ENCODE measurements at regions not wholly inside any gene's neighbourhood (a gene's known extent, or its start where the extent isn't known, plus 50 kb on each side); places are given as distances from the start of the nearest gene placed in this dataset.

DNA sequence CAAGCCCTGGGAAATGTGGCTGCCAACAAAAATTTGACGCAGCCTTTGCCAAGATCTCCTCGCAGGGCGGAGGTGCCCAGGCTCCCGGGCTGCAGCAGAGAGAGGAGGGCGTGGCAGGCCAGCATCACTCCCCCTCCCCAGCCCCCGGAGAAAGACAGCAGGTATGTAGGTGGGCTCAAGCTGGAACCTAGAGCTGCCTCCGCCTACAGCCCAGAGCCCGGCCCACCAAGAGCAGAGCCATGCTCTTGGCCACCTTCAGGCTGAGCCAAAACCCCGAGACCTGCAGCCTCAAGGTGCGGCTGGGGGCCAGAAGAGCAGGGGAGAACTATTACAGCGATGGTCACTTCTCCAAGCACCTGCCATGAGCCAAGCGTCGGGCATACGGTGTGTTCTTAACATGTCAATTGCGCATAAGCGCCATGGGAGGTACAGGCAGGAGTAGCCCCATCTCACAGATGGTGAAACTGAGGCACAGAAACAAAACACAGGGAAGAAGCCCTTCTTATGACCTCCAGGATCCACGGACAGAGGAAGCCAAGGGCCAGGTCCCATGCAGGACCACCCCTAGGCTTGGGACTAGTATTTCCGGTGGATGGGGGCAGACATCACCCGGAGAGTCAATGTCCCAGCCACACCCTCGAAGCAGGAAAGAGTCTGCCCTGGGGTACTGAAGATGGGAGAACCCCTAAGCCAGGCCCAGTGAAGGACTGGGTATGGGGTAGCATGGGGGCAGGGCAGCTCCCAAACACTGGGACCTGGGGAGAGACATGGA, 109.0 kb downstream of the NCOR2 start:
- no peak for DNase-seq (ENCODE audit: low read depth)

DNA sequence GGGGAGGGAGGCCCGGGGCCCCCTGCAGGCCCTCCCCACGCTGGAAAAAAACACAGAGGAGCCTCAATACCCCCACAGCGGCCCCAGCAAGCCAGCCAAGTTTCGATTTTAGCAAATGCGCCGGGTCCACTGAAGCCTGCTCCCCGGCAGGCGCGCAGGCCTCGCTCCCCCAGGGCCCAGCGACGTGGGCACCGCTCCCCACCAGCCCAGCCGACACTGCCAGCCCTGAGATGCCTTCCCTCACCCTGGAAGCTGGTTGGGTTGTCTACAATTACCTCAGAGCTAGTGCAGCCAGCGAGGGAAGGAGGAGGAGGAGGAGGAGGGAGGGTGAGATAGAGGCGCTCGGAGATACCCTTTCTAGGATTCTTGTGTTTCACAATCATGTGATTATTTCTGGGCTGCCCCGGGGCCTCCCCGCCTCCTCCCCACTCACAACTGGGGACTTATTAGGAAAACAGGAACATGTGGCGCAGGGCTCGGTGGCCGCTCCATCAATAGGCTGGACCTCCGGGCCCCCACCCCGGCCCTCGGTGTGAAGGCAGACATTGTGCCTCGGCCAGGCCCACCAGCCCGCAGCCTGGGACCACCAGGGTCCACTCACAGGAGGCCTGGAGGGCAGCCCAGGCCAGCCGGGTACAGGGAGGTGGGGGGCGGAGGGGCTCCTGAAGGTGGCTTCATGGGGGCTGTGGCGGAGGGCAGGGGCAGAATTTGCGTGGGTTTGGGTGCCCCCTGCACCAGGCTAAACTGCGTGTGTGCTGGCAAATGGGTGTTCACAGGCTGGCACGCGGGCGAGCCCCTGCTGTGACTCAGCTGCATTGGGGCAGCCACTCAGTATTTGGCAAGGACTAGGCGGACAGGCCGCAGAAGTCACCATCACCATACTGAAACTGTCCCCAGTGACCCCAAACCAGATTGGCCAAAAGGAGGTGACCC, 109.9 kb downstream of the NCOR2 start:
- DNase-seq (ENCODE audit: low read depth) = peak; percentile 36

DNA sequence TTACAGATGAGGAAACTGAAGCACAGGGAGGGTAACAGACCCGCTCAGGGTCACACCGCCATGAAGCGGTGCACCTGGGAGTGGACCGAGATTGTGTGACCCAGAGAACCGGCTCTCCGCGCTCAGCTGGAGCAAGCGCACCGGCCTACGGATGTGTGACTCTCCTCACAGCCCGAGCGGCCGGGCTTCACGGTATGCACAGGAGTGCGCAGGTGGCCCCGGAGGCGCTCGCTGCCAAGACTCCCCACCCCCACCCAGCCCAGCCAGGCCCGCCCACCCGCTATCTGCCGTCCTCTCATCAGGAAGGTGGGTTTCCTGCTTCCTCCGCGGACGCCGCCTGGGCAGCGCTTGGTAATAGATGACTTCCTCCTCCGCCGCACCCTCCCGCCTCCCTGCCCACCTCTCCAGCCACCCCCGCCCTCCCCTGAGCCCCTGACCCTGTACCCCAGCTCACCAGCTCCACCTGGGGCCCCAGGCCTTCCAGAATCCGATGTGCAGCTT, 110.7 kb downstream of the NCOR2 start:
- DNase-seq (ENCODE audit: low read depth) = no peak

DNA sequence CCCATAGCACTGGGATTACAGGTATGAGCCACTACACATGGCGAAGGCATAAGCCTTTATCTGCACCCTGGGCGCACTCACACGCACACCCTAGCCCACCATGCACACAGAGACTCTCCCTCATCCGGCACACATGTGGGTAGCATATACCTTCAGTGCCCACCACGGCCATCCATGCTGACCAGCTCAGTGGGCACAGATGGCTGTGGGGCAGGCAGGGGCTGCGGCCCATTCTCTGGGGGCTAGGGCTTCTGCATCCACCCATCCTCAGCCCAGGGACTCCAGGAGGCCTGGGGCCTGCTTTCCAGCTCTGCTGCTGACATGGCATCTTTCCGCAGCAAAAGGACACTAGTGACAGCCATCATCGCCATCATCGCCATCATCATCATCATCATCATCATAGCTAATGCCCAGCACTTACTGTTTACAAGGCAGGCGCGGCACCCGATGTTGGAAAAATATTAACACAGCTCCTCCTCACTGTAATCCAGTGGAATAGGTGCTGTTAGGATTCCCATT, 111.2 kb downstream of the NCOR2 start:
- DNase-seq (ENCODE audit: low read depth) = no peak

DNA sequence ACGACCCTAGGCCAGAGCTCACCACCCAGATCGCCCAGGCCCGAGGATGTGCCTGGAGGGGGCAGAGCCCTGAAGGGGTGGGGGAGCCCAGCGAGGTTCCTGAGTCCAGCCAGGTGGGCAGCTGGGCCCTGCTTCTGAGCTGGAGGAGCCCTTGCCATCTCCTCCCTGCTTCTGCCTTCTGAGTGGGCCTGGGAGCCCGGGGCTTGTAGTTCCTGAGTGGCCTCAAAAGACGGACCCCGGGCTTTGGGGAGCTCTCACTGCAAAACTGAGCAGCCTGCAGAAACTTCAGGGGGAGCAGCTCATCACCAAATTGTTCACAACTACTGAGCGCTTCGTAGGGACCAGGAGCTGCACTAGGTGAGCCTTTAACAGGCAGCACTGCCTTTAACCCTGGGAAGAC, 112.1 kb downstream of the NCOR2 start:
- DNase-seq (ENCODE audit: low read depth) = no peak

DNA sequence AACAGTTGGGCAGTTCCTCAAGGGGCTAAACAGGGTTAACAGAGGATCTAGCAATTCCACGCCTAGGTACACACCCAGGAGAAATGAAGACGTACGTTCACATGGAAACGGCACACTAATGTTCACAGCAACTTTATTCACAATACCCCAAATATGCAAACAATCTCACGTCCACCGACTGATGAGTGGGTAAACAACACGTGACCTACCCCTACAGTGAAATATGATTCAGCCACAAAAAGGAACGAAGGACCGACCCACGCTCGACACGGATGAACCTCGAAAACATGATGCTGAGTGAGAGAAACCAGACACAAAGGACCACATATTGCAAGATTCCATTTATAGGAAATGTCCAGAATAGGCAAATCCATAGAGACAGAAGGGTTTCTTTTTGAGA, 112.7 kb downstream of the NCOR2 start:
- no peak for DNase-seq (ENCODE audit: low read depth)

DNA sequence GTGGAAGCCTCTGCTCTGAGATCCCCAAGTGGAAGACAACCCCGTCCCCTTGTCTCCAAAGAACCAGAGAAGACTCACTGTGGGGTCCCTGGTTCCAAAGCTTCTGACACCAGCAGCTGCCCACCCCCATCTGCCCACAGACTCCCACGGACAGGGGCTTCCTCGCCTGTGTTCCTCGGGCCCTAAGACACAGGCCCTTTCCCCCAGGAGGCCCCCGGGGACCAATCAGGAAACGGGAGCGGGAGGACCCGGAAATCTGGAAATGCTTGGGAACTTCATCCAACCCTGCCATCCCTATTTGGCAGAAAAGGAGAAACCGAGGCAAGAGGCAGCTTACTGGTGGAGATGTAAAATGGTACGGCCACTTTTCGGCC, 113.1 kb downstream of the NCOR2 start:
- no peak for DNase-seq (ENCODE audit: low read depth)

DNA sequence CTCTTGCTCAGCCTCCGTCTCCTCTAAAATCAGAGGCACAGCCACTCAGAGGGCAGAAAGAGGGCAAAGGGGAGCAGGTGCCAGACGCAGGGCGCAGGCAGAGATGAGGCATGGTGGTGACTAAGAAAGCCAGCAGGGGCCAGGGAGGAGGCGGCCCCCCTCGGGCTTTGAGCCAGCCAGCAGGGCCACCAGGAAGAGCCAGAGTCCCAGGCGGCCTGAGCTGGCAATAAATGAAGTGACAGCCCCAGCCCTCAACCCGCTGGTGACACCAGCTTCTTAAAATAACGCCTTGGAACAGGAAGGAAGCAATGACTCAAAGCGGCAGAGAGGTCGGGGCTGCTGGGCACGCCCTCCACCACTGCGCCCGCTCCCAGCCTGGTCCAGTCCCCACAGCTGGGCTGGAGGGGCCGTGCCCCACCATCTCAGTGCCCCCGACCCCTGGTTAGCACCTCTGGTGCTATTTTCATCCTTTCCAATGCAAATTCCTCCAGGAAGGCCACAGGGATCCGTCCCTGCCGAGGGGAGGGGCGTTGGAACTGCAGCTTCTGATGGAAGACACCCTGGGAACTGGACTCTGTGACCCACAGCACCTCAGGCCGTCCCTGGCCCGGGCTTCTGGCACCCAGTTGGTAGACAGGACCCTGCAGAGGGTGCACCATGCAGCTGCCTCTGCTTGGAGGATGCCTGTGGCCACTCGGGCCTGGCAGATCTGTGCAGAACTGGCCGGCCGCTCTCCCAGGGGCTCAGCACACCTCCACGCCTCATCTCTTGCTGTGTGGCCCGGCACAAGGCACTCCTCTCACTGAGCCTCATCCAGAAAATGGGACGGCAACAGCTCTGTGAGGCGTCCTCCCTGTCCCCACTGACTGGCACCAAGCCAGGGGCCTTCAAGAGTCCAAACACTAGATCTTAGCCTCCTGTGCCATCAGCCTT, 113.7 kb downstream of the NCOR2 start:
- DNase-seq (ENCODE audit: low read depth) = peak; percentile 74

DNA sequence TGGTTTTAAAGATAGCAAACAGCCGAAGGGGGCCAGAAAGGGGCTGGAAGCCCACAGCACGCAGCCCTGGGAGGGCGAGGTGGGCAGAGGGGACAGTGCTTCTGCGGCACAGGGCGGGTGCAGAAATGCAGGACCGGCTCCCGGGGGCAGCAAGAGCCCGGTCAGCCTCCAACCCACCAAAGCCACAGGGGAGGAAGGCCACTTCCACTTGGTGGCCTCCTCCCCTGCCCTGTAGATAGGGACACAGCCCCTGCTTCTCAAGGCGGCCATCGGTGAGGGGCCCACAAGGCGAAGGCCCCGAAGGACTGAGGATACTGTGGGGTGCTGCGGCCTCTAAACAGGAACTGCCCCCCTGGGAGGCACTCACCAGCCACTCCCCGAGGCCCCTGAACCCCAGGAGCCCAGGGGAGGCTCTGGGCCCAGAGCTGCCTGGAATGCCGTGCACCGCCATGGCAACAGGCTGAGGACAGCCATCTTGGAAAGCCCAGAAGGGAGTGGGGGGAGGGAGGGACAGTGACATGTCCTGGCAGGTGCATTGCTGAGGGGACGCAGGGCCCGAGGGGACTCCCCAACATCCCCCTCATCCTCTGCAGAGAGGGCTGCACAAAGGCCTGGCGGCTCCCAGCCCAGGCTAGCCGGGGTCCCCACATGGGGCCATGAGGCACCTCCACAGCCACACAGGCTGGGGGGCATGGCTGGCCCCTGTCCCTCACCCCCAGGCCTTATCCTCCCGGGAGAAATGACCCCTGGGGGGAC, 114.7 kb downstream of the NCOR2 start:
- DNase-seq (ENCODE audit: low read depth) = no peak

DNA sequence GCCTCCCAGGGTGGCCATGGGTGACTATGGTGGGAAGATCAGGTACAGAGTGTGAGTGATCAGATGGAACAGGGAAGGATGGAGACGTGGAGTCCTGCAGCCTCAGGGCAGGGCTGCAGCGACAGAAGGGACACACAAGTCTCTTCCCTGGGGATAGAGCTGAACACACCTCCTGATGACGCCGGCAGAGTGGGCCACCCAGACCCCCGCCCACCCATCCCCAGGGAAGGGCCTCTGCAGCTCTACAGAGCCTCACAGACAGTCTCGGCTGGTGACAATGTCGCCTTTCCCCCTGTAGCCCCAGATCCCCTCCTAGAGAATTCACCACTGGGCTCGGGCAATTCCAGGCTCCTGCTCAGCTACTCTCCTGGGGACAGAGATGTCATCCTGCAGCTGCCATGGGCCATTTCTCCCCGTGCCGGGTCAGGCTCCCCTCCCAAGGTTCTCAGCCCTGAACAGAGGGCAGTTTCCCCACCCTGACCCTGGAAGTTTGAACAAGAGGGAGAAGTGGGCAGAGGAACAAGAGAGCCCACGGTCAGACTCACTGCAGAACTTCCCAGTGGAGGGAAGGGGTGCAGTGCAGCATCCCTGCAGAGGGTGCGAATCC, 115.7 kb downstream of the NCOR2 start:
- no peak for DNase-seq (ENCODE audit: low read depth)

DNA sequence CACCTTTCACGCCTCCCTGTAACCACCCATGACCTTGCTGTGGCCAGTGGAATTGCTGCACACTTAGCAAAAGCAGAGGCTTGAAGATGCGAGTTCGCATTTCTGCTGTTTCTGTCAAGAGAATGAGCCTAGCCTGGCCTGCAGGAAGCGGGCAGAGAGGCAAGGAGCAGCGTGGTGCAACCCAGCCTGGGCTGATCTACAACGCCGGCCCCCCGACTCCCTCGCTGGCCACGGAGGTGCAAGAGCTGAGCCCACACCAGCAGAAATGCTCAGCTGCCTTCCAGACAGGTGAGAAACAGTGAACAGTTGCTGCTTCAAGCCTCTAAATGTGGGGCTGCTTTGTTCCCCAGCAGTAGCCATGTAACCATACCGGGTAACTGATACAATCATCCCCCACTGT, 116.4 kb downstream of the NCOR2 start:
- DNase-seq (ENCODE audit: low read depth) = no peak

DNA sequence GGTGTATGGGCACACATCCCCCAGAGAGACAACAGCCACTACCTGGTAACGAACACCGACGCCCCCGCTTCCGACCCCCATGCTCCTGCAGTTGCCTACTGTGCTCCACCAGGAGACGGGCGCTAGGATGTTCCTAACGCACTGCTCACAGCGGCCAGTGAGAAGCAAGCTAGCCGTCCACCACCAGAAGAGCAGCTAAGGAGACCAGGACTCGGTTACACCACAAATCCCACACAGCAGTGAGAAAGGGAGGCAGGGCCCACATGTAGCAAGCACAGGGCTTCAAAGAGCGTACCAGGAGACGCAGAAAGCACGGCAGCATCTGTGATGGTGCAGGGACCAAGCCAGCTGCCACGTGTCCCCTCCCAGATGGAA, 117.0 kb downstream of the NCOR2 start:
- DNase-seq (ENCODE audit: low read depth) = no peak

DNA sequence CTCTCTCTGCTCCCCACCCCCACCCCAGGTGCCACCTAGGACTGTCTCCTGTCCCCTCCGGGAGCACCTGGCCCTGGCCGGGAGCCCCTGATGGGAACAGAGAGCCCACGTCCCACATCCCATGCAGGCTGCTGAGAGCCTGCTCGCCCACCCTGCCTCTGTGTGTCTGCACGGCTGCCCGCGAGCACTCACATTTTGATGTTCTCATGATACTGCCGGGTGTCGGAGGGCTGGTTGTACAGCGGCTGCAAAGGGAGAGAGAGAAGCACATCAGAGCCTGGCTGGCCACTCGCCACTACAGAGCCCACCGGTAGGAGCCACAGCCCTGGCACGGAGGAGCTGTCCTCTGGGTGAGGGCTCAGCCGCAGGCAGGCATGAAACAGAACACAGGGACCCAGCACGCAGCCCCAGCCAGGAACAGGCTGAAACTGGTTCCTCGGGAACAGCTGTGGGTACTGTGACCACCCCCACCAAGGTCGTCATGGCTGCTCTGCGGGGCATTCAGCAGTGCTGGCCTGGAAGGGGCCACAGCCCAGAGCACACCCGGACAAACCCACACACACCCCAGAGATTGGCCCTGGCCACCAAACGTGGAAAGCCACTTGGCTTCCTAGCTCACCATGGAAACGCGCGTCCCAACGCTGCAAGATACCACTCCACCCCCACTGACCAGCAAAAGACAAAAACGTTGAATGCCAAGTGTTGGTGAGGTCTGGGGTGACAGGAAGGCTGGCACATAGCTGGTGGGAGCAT, 117.6 kb downstream of the NCOR2 start:
- no peak for DNase-seq (ENCODE audit: low read depth)

DNA sequence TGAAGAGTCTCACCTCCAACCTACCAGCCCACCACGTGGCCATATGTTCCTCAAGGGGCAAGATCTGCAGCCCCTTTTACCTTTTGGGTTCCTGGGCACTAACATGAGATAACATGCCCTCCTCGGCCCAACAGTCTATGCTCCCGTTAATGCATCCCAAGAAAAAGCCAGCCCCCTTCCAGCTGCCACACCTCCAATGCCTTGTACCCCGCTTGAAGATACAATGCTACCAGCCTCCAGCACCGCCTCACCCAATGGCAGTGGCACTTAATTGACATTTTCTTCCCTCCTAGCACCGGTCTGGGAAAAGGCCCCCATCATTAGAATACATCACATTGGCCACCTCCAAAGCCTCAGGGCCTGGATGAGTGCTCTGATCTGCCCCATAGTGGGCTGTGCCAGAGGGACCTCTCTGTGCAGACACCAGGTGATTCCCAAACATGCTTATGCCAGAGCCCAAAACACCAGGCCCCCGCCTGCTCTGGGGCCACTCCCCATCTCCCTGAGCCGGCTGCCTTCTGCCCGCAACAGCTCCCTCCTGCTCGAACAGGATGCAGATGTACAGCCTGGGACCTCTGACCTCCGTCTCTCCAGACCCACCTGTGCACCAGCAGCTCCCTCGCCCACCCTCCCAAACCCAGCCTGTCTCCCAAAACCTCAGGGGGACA, 118.3 kb downstream of the NCOR2 start:
- no peak for DNase-seq (ENCODE audit: low read depth)

DNA sequence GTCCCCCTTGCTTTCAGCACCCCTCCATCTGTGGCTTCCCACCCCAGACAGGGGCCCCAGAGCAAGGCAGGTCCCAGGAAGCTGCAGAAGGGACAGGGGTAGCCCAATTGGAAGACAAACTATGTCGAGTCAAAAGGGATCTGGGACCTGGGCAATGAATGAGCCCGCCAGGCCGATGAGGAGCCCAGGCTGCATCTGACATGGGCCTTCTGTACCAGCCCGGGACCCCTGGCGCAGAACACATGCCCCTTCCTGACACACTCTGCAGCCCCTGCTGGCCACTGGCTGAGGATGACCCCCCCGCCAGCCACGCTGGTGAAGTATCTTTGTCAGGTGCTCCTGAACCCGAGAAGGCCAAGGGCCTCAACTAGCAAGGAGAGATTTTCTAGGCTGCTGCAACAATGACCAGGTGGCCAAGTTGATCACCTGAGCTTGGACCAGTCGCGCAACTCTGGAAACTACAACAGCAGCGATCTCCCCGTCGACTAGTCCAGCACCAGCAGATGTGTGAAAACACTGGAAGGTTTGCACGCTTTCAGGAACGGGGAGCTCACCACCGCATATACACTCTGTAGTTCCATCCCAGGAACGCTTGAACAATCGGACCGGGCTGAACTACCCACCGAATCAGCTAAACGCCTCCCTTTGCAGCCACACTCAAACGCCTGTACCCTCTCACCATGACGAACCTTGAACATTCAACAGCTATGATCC, 119.0 kb downstream of the NCOR2 start:
- no peak for DNase-seq (ENCODE audit: low read depth)

DNA sequence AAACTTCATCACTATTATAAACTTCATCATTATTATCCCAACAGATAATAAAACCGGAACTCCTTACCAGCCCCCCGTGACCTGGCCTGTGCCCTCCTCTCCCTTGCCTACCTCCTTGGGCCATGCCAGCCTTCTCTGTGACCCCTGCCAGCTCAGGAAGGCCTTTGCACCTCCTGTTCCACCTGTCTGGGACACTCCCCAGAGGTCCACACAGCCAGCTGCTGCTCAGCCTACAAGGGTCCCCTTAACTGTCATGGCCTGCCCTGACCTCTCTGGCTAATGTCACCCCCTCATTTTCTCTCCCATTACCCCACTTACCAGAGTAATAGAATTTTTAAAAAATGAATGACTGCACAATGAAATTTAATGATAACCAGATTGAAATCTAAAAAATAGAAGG, 121.0 kb downstream of the NCOR2 start:
- no peak for DNase-seq (ENCODE audit: low read depth)

DNA sequence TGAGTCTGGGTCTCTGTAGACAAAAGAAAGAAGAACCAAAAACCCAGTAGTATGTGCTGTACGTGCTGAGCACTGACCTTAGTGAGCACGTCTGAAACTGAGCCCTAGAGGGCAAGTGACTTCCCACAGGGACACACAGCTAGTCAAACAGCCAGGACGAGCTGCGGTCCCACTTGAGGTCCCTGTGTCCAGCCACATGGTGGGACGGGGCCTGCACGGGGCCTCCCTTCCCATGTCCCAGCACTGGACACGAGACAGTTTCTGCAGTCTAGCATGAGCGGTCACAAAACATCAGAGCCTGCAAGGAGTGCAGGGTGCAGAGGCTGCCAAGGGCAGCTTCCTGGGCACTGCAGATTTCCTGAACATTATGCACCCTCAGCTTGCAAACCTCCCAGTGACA, 121.6 kb downstream of the NCOR2 start:
- DNase-seq (ENCODE audit: low read depth) = no peak

DNA sequence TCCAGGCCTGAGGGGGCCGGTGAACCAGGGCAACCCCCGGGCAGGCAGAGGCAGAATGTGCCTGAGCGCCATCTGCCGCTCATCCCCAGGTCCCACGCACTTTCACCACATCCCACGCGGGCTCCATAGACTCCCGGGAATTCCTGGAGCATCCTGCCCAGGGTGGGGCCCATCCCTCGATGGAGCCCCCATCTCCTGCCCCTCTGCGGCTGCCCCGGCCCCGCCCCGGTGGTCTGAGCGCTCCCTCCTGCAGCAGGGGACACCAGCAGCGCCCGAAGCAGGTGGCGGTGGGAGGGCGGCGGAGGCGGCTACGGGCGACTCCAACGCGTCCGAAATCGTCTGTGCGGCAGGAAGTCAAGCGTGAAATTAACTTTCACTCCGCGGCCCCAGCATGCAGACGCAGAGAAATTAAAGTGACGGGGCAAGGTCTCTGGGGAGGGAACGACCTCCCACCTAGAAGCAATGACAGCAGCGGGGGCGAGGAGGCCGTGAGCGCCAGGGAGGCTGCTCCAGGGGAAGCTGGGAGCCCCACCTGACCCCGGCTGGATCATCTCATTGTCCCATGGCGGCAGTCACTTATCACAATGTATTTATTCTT, 122.2 kb downstream of the NCOR2 start:
- no peak for DNase-seq (ENCODE audit: low read depth)
